ENCODE measurements at regions not wholly inside any gene's neighbourhood (a gene's known extent, or its start where the extent isn't known, plus 50 kb on each side); places are given as distances from the start of the nearest gene placed in this dataset.

GRCh38 chr2:129055242-129055641 lies 736.6 kb upstream of the HS6ST1 start:
- Histone ChIP-seq H3F3A (ENCODE audit: insufficient read depth) (no peaks in the 10 kb centered on the region), H3K4me2 (ENCODE audit: low read depth, low read length, poor library complexity, severe bottlenecking) (no peak overlapping the region), H3K27ac (ENCODE audit: low read depth, low read length) (no peak overlapping the region), H3K36me3 (ENCODE audit: low read length) (no peaks in the 10 kb centered on the region), H3K9ac (ENCODE audit: low read length) (no peak overlapping the region), H3K9me2 (replicated peaks; ENCODE audit: insufficient read depth, low read length) (no peaks in the 10 kb centered on the region), H3K4me3 (ENCODE audit: insufficient read depth, low read length, poor library complexity, severe bottlenecking) (no peak overlapping the region), H3K9me3 (ENCODE audit: insufficient read depth, low read length) (no peaks in the 10 kb centered on the region), H3K27me3 (ENCODE audit: low read length) (no peaks in the 10 kb centered on the region), H4K20me1 (ENCODE audit: low read depth, low read length) (no peaks in the 10 kb centered on the region), H3K79me2 (ENCODE audit: insufficient read depth, low read length) (no peaks in the 10 kb centered on the region), H2AFZ (ENCODE audit: low read depth, low read length, severe bottlenecking) (no peak overlapping the region)
- TF ChIP-seq EZH2phosphoT487 (conservative IDR thresholded peaks at IDR 0.05; ENCODE audit: low read length): no peak
- no peak for TF ChIP-seq CTCF (IDR thresholded peaks at IDR 0.05; ENCODE audit: insufficient read depth, low read length, poor library complexity, severe bottlenecking)

GRCh38 chr2:129055824-129056223 lies 737.2 kb upstream of the HS6ST1 start:
- Histone ChIP-seq H3K9me3 (ENCODE audit: insufficient read depth, low read length) (no peaks in the 10 kb centered on the region), H3F3A (ENCODE audit: insufficient read depth) (no peaks in the 10 kb centered on the region), H3K36me3 (ENCODE audit: low read length) (no peaks in the 10 kb centered on the region), H2AFZ (ENCODE audit: low read depth, low read length, severe bottlenecking) (no peak overlapping the region), H3K9me2 (replicated peaks; ENCODE audit: insufficient read depth, low read length) (no peaks in the 10 kb centered on the region), H3K27ac (ENCODE audit: low read depth, low read length) (no peak overlapping the region), H3K9ac (ENCODE audit: low read length) (no peak overlapping the region), H4K20me1 (ENCODE audit: low read depth, low read length) (no peaks in the 10 kb centered on the region), H3K4me2 (ENCODE audit: low read depth, low read length, poor library complexity, severe bottlenecking) (no peak overlapping the region), H3K4me3 (ENCODE audit: insufficient read depth, low read length, poor library complexity, severe bottlenecking) (no peak overlapping the region), H3K27me3 (ENCODE audit: low read length) (no peaks in the 10 kb centered on the region), H3K79me2 (ENCODE audit: insufficient read depth, low read length) (no peaks in the 10 kb centered on the region)
- TF ChIP-seq CTCF (IDR thresholded peaks at IDR 0.05; ENCODE audit: insufficient read depth, low read length, poor library complexity, severe bottlenecking) (no peak), EZH2phosphoT487 (conservative IDR thresholded peaks at IDR 0.05; ENCODE audit: low read length) (no peak)

- Histone ChIP-seq H3K9me3 (ENCODE audit: insufficient read depth, low read length) (no peaks in the 10 kb centered on the region), H3K4me2 (ENCODE audit: low read depth, low read length, poor library complexity, severe bottlenecking) (no peak overlapping the region), H2AFZ (ENCODE audit: low read depth, low read length, severe bottlenecking) (no peak overlapping the region), H3K27me3 (ENCODE audit: low read length) (no peaks in the 10 kb centered on the region), H3K4me3 (ENCODE audit: insufficient read depth, low read length, poor library complexity, severe bottlenecking) (no peak overlapping the region), H3K79me2 (ENCODE audit: insufficient read depth, low read length) (no peaks in the 10 kb centered on the region), H4K20me1 (ENCODE audit: low read depth, low read length) (no peaks in the 10 kb centered on the region), H3K9ac (ENCODE audit: low read length) (no peak overlapping the region), H3K36me3 (ENCODE audit: low read length) (no peaks in the 10 kb centered on the region), H3K9me2 (replicated peaks; ENCODE audit: insufficient read depth, low read length) (no peaks in the 10 kb centered on the region), H3K27ac (ENCODE audit: low read depth, low read length) (no peak overlapping the region), H3F3A (ENCODE audit: insufficient read depth) (no peaks in the 10 kb centered on the region)
- TF ChIP-seq EZH2phosphoT487 (conservative IDR thresholded peaks at IDR 0.05; ENCODE audit: low read length): no peak
- no peak for TF ChIP-seq CTCF (IDR thresholded peaks at IDR 0.05; ENCODE audit: insufficient read depth, low read length, poor library complexity, severe bottlenecking)
These were observed 737.8 kb upstream of the HS6ST1 start for GRCh38 chr2:129056309-129056958.
